WTC11 (cell line): ENCODE measurements at regions not wholly inside any gene's neighbourhood (a gene's known extent, or its start where the extent isn't known, plus 50 kb on each side); places are given as distances from the start of the nearest gene placed in this dataset.

ENCODE experiments used
- ATAC-seq: fragments of 200-7000 bp; cut with Tn5 transposase; 2 replicates; pipeline ENCODE4 v1.10.0; 2021; ENCODE audit warnings: mild to moderate bottlenecking, moderate library complexity
- CTCF ChIA-PET: fragments of 300-600 bp; sonication (Branson Sonifier 250); formaldehyde crosslinking; loops from one replicate; lab custom pipeline; 2021; ENCODE audit warnings: antibody characterized with exemption; lab: Charles Lee
- POLR2A ChIA-PET: fragments of 350-600 bp; sonication (Branson Sonifier 250); formaldehyde crosslinking; loops from one replicate; lab custom pipeline; 2021; ENCODE audit warnings: antibody characterized with exemption; lab: Charles Lee
- DNase-seq: peaks from one replicate; pipeline ENCODE4 v3.0.0; 2021; ENCODE audit warnings: low spot score
- H3K27ac Mint-ChIP-seq: 2 replicates; pipeline ENCODE4 v1.8.0; 2021; ENCODE audit warnings: mixed read lengths
- H3K27me3 Mint-ChIP-seq: 2 replicates; pipeline ENCODE4 v1.8.0; 2021; ENCODE audit warnings: low read depth, mild to moderate bottlenecking, moderate library complexity, mixed read lengths
- H3K36me3 Mint-ChIP-seq: 2 replicates; pipeline ENCODE4 v1.8.0; 2021; ENCODE audit warnings: mixed read lengths
- H3K4me1 Mint-ChIP-seq: 2 replicates; pipeline ENCODE4 v1.8.0; 2022; ENCODE audit warnings: mixed read lengths
- H3K4me3 Mint-ChIP-seq: 2 replicates; pipeline ENCODE4 v1.8.0; 2021; ENCODE audit warnings: mild to moderate bottlenecking, moderate library complexity, mixed read lengths
- H3K9me3 Mint-ChIP-seq: 2 replicates; pipeline ENCODE4 v1.8.0; 2021; ENCODE audit warnings: mixed read lengths
- CREB1 ChIP-seq: sonication (generic); formaldehyde crosslinking; IDR thresholded peaks from 2 replicates; pipeline ENCODE4 v1.8.0; 2023; ENCODE audit warnings: mild to moderate bottlenecking, missing genetic modification reagents
- SP1 ChIP-seq: sonication (generic); formaldehyde crosslinking; conservative IDR thresholded peaks from 2 replicates; pipeline ENCODE4 v1.8.1; 2022; ENCODE audit warnings: missing genetic modification reagents
- ZNF263 ChIP-seq: sonication (generic); formaldehyde crosslinking; IDR thresholded peaks from 2 replicates; pipeline ENCODE4 v1.8.1; 2022; ENCODE audit warnings: low read depth, mild to moderate bottlenecking, moderate library complexity, missing genetic modification reagents
- ZNF396 ChIP-seq: fragments of 250-450 bp; sonication (Bioruptor Pico); IDR thresholded peaks from 2 replicates; pipeline ENCODE4 v1.8.0; 2021; ENCODE audit warnings: mild to moderate bottlenecking, moderate library complexity, borderline replicate concordance
- TF ChIP-seq, protein P1 (sequence below): fragments of 250-450 bp; sonication (Bioruptor Pico); IDR thresholded peaks from 2 replicates; pipeline ENCODE4 v2.1.2; 2022; ENCODE audit warnings: mild to moderate bottlenecking, moderate library complexity
- TF ChIP-seq, protein P2 (sequence below): sonication (generic); formaldehyde crosslinking; IDR thresholded peaks from 2 replicates; pipeline ENCODE4 v1.8.1; 2022; ENCODE audit warnings: low read depth, missing genetic modification reagents, borderline replicate concordance
- TF ChIP-seq, protein P3 (sequence below): sonication (generic); formaldehyde crosslinking; IDR thresholded peaks from 2 replicates; pipeline ENCODE4 v1.8.1; 2022; ENCODE audit warnings: low read depth, mild to moderate bottlenecking, moderate library complexity, missing genetic modification reagents, borderline replicate concordance
- TF ChIP-seq, protein P4 (sequence below): fragments of 250-450 bp; sonication (Bioruptor Pico); IDR thresholded peaks from 2 replicates; pipeline ENCODE4 v1.9.0; 2021; ENCODE audit warnings: mild to moderate bottlenecking, borderline replicate concordance
- TF ChIP-seq, protein P5 (sequence below): fragments of 200-600 bp; IDR thresholded peaks from 2 replicates; pipeline ENCODE4 v1.8.0; 2022; ENCODE audit warnings: antibody characterized with exemption
- TF ChIP-seq, protein P6 (sequence below): sonication (generic); formaldehyde crosslinking; IDR thresholded peaks from 2 replicates; pipeline ENCODE4 v1.8.0; 2023; ENCODE audit warnings: missing genetic modification reagents, mild to moderate bottlenecking, borderline replicate concordance

DNA sequence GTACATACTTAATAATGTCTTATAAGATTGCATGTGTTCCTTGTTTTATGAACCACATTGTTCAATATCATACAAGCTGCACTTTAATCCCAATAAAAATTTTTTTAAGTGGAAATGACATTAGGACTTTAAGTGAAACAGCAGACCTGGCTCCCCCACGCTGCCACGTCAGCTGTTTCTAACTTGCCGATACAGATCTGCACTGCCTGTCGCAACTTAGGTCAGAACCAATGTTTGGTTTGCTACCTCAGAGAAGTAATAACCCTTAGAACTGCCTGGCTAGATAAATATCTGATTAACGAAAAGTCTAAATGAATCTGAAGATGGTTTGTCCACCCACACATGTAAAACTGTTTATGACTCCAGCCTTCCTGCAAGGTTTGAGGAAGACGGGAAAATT is 327.5 kb upstream of the DACH1 start:
- Mint-ChIP-seq H3K27ac (peak overlapping the region; percentile 14; the same call in 1 of the 2 replicates), H3K4me1 (peaks cover 19% of the 10 kb centered on the region), H3K27me3 (no peaks in the 10 kb centered on the region), H3K36me3 (no peaks in the 10 kb centered on the region)
- POLR2A ChIA-PET, result no interaction called here
- CTCF ChIA-PET, result no interaction called here
- no peak for DNase-seq
- TF ChIP-seq, protein P1, sequence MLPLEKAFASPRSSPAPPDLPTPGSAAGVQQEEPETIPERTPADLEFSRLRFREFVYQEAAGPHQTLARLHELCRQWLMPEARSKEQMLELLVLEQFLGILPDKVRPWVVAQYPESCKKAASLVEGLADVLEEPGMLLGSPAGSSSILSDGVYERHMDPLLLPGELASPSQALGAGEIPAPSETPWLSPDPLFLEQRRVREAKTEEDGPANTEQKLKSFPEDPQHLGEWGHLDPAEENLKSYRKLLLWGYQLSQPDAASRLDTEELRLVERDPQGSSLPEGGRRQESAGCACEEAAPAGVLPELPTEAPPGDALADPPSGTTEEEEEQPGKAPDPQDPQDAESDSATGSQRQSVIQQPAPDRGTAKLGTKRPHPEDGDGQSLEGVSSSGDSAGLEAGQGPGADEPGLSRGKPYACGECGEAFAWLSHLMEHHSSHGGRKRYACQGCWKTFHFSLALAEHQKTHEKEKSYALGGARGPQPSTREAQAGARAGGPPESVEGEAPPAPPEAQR (CRISPR knock-in tag), result no peak
- TF ChIP-seq, protein P2, sequence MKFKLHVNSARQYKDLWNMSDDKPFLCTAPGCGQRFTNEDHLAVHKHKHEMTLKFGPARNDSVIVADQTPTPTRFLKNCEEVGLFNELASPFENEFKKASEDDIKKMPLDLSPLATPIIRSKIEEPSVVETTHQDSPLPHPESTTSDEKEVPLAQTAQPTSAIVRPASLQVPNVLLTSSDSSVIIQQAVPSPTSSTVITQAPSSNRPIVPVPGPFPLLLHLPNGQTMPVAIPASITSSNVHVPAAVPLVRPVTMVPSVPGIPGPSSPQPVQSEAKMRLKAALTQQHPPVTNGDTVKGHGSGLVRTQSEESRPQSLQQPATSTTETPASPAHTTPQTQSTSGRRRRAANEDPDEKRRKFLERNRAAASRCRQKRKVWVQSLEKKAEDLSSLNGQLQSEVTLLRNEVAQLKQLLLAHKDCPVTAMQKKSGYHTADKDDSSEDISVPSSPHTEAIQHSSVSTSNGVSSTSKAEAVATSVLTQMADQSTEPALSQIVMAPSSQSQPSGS (CRISPR knock-in tag), result no peak
- TF ChIP-seq, protein P3, sequence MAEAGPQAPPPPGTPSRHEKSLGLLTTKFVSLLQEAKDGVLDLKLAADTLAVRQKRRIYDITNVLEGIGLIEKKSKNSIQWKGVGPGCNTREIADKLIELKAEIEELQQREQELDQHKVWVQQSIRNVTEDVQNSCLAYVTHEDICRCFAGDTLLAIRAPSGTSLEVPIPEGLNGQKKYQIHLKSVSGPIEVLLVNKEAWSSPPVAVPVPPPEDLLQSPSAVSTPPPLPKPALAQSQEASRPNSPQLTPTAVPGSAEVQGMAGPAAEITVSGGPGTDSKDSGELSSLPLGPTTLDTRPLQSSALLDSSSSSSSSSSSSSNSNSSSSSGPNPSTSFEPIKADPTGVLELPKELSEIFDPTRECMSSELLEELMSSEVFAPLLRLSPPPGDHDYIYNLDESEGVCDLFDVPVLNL, result no peak
- TF ChIP-seq ZNF263 (no peak), SP1 (CRISPR knock-in tag) (no peak), CREB1 (CRISPR knock-in tag) (no peak), ZNF396 (CRISPR knock-in tag) (no peak)
- TF ChIP-seq, protein P4, sequence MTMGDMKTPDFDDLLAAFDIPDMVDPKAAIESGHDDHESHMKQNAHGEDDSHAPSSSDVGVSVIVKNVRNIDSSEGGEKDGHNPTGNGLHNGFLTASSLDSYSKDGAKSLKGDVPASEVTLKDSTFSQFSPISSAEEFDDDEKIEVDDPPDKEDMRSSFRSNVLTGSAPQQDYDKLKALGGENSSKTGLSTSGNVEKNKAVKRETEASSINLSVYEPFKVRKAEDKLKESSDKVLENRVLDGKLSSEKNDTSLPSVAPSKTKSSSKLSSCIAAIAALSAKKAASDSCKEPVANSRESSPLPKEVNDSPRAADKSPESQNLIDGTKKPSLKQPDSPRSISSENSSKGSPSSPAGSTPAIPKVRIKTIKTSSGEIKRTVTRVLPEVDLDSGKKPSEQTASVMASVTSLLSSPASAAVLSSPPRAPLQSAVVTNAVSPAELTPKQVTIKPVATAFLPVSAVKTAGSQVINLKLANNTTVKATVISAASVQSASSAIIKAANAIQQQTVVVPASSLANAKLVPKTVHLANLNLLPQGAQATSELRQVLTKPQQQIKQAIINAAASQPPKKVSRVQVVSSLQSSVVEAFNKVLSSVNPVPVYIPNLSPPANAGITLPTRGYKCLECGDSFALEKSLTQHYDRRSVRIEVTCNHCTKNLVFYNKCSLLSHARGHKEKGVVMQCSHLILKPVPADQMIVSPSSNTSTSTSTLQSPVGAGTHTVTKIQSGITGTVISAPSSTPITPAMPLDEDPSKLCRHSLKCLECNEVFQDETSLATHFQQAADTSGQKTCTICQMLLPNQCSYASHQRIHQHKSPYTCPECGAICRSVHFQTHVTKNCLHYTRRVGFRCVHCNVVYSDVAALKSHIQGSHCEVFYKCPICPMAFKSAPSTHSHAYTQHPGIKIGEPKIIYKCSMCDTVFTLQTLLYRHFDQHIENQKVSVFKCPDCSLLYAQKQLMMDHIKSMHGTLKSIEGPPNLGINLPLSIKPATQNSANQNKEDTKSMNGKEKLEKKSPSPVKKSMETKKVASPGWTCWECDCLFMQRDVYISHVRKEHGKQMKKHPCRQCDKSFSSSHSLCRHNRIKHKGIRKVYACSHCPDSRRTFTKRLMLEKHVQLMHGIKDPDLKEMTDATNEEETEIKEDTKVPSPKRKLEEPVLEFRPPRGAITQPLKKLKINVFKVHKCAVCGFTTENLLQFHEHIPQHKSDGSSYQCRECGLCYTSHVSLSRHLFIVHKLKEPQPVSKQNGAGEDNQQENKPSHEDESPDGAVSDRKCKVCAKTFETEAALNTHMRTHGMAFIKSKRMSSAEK (CRISPR knock-in tag), result no peak
- TF ChIP-seq, protein P5, sequence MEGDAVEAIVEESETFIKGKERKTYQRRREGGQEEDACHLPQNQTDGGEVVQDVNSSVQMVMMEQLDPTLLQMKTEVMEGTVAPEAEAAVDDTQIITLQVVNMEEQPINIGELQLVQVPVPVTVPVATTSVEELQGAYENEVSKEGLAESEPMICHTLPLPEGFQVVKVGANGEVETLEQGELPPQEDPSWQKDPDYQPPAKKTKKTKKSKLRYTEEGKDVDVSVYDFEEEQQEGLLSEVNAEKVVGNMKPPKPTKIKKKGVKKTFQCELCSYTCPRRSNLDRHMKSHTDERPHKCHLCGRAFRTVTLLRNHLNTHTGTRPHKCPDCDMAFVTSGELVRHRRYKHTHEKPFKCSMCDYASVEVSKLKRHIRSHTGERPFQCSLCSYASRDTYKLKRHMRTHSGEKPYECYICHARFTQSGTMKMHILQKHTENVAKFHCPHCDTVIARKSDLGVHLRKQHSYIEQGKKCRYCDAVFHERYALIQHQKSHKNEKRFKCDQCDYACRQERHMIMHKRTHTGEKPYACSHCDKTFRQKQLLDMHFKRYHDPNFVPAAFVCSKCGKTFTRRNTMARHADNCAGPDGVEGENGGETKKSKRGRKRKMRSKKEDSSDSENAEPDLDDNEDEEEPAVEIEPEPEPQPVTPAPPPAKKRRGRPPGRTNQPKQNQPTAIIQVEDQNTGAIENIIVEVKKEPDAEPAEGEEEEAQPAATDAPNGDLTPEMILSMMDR, result no peak
- TF ChIP-seq, protein P6, sequence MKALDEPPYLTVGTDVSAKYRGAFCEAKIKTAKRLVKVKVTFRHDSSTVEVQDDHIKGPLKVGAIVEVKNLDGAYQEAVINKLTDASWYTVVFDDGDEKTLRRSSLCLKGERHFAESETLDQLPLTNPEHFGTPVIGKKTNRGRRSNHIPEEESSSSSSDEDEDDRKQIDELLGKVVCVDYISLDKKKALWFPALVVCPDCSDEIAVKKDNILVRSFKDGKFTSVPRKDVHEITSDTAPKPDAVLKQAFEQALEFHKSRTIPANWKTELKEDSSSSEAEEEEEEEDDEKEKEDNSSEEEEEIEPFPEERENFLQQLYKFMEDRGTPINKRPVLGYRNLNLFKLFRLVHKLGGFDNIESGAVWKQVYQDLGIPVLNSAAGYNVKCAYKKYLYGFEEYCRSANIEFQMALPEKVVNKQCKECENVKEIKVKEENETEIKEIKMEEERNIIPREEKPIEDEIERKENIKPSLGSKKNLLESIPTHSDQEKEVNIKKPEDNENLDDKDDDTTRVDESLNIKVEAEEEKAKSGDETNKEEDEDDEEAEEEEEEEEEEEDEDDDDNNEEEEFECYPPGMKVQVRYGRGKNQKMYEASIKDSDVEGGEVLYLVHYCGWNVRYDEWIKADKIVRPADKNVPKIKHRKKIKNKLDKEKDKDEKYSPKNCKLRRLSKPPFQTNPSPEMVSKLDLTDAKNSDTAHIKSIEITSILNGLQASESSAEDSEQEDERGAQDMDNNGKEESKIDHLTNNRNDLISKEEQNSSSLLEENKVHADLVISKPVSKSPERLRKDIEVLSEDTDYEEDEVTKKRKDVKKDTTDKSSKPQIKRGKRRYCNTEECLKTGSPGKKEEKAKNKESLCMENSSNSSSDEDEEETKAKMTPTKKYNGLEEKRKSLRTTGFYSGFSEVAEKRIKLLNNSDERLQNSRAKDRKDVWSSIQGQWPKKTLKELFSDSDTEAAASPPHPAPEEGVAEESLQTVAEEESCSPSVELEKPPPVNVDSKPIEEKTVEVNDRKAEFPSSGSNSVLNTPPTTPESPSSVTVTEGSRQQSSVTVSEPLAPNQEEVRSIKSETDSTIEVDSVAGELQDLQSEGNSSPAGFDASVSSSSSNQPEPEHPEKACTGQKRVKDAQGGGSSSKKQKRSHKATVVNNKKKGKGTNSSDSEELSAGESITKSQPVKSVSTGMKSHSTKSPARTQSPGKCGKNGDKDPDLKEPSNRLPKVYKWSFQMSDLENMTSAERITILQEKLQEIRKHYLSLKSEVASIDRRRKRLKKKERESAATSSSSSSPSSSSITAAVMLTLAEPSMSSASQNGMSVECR (CRISPR knock-in tag), result no peak
- TF ChIP-seq, all 79 proteins: peak for 0
- H3K4me3 Mint-ChIP-seq, result no peak overlapping the region
- H3K9me3 Mint-ChIP-seq, result no peaks in the 10 kb centered on the region
- ATAC-seq, result no peak
